Spleen (tissue), 11 donors: ENCODE measurements at regions not wholly inside any gene's neighbourhood (a gene's known extent, or its start where the extent isn't known, plus 50 kb on each side); places are given as distances from the start of the nearest gene placed in this dataset.

Experiments
- DNase-seq: peaks from one replicate; pipeline ENCODE4 v3.0.0-alpha.2; 2020
- H3K27ac ChIP-seq, 8 donors: fragments of 200-600 bp; sonication (generic) in 7 of 8; 1 replicate in 4 of 8; 2 replicates in 4 of 8; pipeline versions ENCODE4 v1.5.0 to v1.8.0; 2016 to 2021; ENCODE audit warnings: inconsistent platforms in 4 of 8, mild to moderate bottlenecking in 4 of 8, moderate library complexity in 1 of 8
- H3K27me3 ChIP-seq, 7 donors: fragments of 200-600 bp; sonication (generic) in 6 of 7; replicated peaks in 1 of 7; 1 replicate in 4 of 7; 2 replicates in 3 of 7; pipeline versions ENCODE4 v1.5.0 to v1.8.0; 2016 to 2021; ENCODE audit warnings: inconsistent platforms in 3 of 7, mild to moderate bottlenecking in 1 of 7
- H3K36me3 ChIP-seq, 6 donors: fragments of 200-600 bp; sonication (generic) in 5 of 6; 1 replicate in 4 of 6; 2 replicates in 2 of 6; pipeline versions ENCODE4 v1.5.0 to v1.8.0; 2016 to 2021; ENCODE audit warnings: inconsistent platforms in 2 of 6
- H3K4me1 ChIP-seq, 6 donors: fragments of 200-600 bp; sonication (generic) in 5 of 6; 1 replicate in 3 of 6; 2 replicates in 3 of 6; pipeline versions ENCODE4 v1.5.0 to v1.8.0; 2016 to 2021; ENCODE audit warnings: inconsistent platforms in 3 of 6
- H3K4me3 ChIP-seq, 8 donors: fragments of 200-600 bp; sonication (generic) in 7 of 8; 1 replicate in 4 of 8; 2 replicates in 4 of 8; pipeline versions ENCODE4 v1.5.0 to v1.8.0; 2016 to 2021; ENCODE audit warnings: inconsistent platforms in 4 of 8, mild to moderate bottlenecking in 4 of 8, moderate library complexity in 2 of 8
- H3K9me3 ChIP-seq, 8 donors: fragments of 200-600 bp; sonication (generic) in 7 of 8; 1 replicate in 4 of 8; 2 replicates in 4 of 8; pipeline versions ENCODE4 v1.5.0 to v1.8.0; 2016 to 2021; ENCODE audit warnings: inconsistent platforms in 4 of 8
- CTCF ChIP-seq, 11 experiments: fragments of 200-600 bp in 7 of 11; fragments of 450-650 bp in 4 of 11; sonication (generic) in 4 of 11; IDR thresholded peaks in 8 of 11; conservative IDR thresholded peaks in 3 of 11; 1 replicate in 7 of 11; 2 replicates in 4 of 11; pipeline versions ENCODE4 v1.4.0 to v1.8.0; 2016 to 2021; ENCODE audit warnings: antibody characterized with exemption in 11 of 11, inconsistent platforms in 4 of 11, mild to moderate bottlenecking in 1 of 11
- POLR2A ChIP-seq, 3 donors: fragments of 450-650 bp; IDR thresholded peaks; one replicate each; pipeline ENCODE4 v1.5.1; 2017; ENCODE audit warnings: antibody characterized with exemption in 3 of 3, mild to moderate bottlenecking in 1 of 3
- POLR2AphosphoS5 ChIP-seq, 3 donors: sonication (generic); formaldehyde crosslinking; IDR thresholded peaks; one replicate each; pipeline ENCODE4 v1.5.1; 2017; ENCODE audit warnings: antibody characterized with exemption in 3 of 3
- WGBS, 5 donors: extraction: QIAGEN DNeasy Blood & Tissue Kit in 3 of 5; methylation state at CpG; one replicate each; pipeline versions ENCODE4 v1.1.5 to v1.1.7; 2013 to 2018; 5-methylcytosine and 5-hydroxymethylcytosine counted together
- intact Hi-C: fragments of 100-400 bp; cut with DNase I; formaldehyde crosslinking; loops from one replicate; pipeline ENCODE4 v1.15.0; 2023; ENCODE audit warnings: low total_unique reads
- donor health status: healthy with polysubstance abuse.
- donor health status: DM: no; HTN: no; CAD: no; lungs with moderate emphysema.
- donor health status: DM: no; HTN: no; CAD: no.
- donor health status: Bipolar disorder and iron deficiency.
- donor health status: healthy.
- donor health status: DM: no; HTN: no; CAD: no.
- donor health status: DM: yes; HTN: yes; CAD: no.

GRCh38 chr13:81142306-81142999, 801.5 kb upstream of the SPRY2 start:
- no peaks in the 10 kb centered on the region for H3K9me3 ChIP-seq
- no peak overlapping the region for H3K4me3 ChIP-seq
- H3K4me1 ChIP-seq = no peaks in the 10 kb centered on the region
- no peaks in the 10 kb centered on the region for H3K36me3 ChIP-seq
- 64 to 82% (median 80%) methylated on average over 5 of the region's 5 CpGs for WGBS, 5 donors
- H3K27ac ChIP-seq = no peak overlapping the region
- intact Hi-C loops = no loop called here
- DNase-seq = no peak
- no peaks in the 10 kb centered on the region for H3K27me3 ChIP-seq
- TF ChIP-seq CTCF (IDR thresholded peaks at IDR 0.05 in 8 of 11, conservative IDR thresholded peaks at IDR 0.05 in 3 of 11) (no peak), POLR2A (IDR thresholded peaks at IDR 0.05) (no peak)

GRCh38 chr13:81140675-81141074, 799.7 kb upstream of the SPRY2 start:
- H3K4me1 ChIP-seq = no peaks in the 10 kb centered on the region
- no peak overlapping the region for H3K4me3 ChIP-seq
- H3K36me3 ChIP-seq = no peaks in the 10 kb centered on the region
- no peak overlapping the region for H3K27ac ChIP-seq
- TF ChIP-seq POLR2AphosphoS5 (IDR thresholded peaks at IDR 0.05) (no peak), POLR2A (IDR thresholded peaks at IDR 0.05) (no peak), CTCF (IDR thresholded peaks at IDR 0.05 in 8 of 11, conservative IDR thresholded peaks at IDR 0.05 in 3 of 11) (no peak)
- H3K27me3 ChIP-seq = no peaks in the 10 kb centered on the region
- no peak for DNase-seq
- 77 to 92% (median 86%) methylated on average over 3 of the region's 3 CpGs for WGBS, 5 donors
- no peaks in the 10 kb centered on the region for H3K9me3 ChIP-seq
- intact Hi-C loops = no loop called here

GRCh38 chr13:81139987-81140386, 799.1 kb upstream of the SPRY2 start:
- no peaks in the 10 kb centered on the region for H3K9me3 ChIP-seq
- WGBS, 5 donors = 68 to 85% (median 80%) methylated on average over 4 of the region's 4 CpGs

More at GRCh38 chr13:81139987-81140386, 799.1 kb upstream of the SPRY2 start:
- Histone ChIP-seq H3K27ac (no peak overlapping the region), H3K4me1 (no peaks in the 10 kb centered on the region), H3K36me3 (no peaks in the 10 kb centered on the region), H3K4me3 (no peak overlapping the region), H3K27me3 (no peaks in the 10 kb centered on the region)
- TF ChIP-seq POLR2AphosphoS5 (IDR thresholded peaks at IDR 0.05) (no peak), CTCF (IDR thresholded peaks at IDR 0.05 in 8 of 11, conservative IDR thresholded peaks at IDR 0.05 in 3 of 11) (no peak), POLR2A (IDR thresholded peaks at IDR 0.05) (no peak)
- DNase-seq = no peak
- intact Hi-C loops = no loop called here
